HCT116 (cell line): ENCODE measurements at regions not wholly inside any gene's neighbourhood (a gene's known extent, or its start where the extent isn't known, plus 50 kb on each side); places are given as distances from the start of the nearest gene placed in this dataset.

ENCODE experiments used
- ATAC-seq: fragments of 200-7000 bp; cut with Tn5 transposase; 2 replicates; pipeline ENCODE4 v1.9.1; 2020; ENCODE audit warnings: mild to moderate bottlenecking, moderate library complexity
- BruUV-seq: library from RNA; stranded (reverse); fragments of 400-500 nt; replicated peaks from 2 replicates; lab custom pipeline; 2021; lab: Mats Ljungman, UMichigan
- CTCF ChIA-PET: fragments of 300-600 bp; sonication (Branson Sonifier 250); formaldehyde crosslinking; loops from one replicate; lab custom pipeline; 2021; ENCODE audit warnings: antibody characterized with exemption; lab: Charles Lee
- POLR2A ChIA-PET: fragments of 300-600, 350-600 bp; sonication (Branson Sonifier 250); formaldehyde crosslinking; loops from one replicate; lab custom pipeline; 2021; ENCODE audit warnings: antibody characterized with exemption; lab: Charles Lee
- RAD21 ChIA-PET, 2 experiments: fragments of 300-600 bp; sonication (Branson Sonifier 250); formaldehyde crosslinking; loops; one replicate each; lab custom pipeline; 2023; ENCODE audit warnings: low total read pairs in 2 of 2; ENCODE audit not compliant: uncharacterized antibody in 2 of 2, unreplicated experiment in 2 of 2, low non-redundant PET in 1 of 2; lab: Charles Lee
- DNase-seq: peaks from one replicate; pipeline ENCODE4 v3.0.0-alpha.2; 2010; ENCODE audit warnings: low read depth, low spot score
- H2AFZ ChIP-seq: fragments of 200-600 bp; shearing (Covaris generic), sonication (generic); 2 replicates; pipeline ENCODE4 v1.6.1; 2017; ENCODE audit warnings: low read depth, mixed run types, mixed read lengths, antibody characterized with exemption, low read length; ENCODE audit not compliant: poor library complexity, severe bottlenecking
- H3K27ac ChIP-seq: 2 replicates; pipeline ENCODE4 v1.5.1; 2012; ENCODE audit warnings: low read depth, low read length
- H3K27me3 ChIP-seq: fragments of 200-600 bp; sonication (generic); 2 replicates; pipeline ENCODE4 v1.6.1; 2016; ENCODE audit warnings: mixed run types, low read length, mixed read lengths; ENCODE audit not compliant: insufficient read depth
- H3K36me3 ChIP-seq, 2 experiments: fragments of 200-500 bp in 1 of 2; fragments of 200-600 bp in 1 of 2; sonication (Bioruptor generic) in 1 of 2; sonication (generic) in 1 of 2; 2 replicates each; pipeline versions ENCODE4 v1.5.1 to v1.6.1; 2014 to 2016; ENCODE audit warnings: low read length in 2 of 2, inconsistent platforms in 1 of 2, mixed read lengths in 1 of 2, mixed run types in 1 of 2; ENCODE audit not compliant: insufficient read depth in 2 of 2, control insufficient read depth in 1 of 2
- H3K4me1 ChIP-seq, 2 experiments: fragments of 200-600 bp in 1 of 2; sonication (generic) in 1 of 2; 2 replicates each; pipeline versions ENCODE4 v1.5.1 to v1.6.1; 2012 to 2017; ENCODE audit warnings: low read length in 2 of 2, inconsistent platforms in 1 of 2, mild to moderate bottlenecking in 1 of 2, mixed read lengths in 1 of 2, mixed run types in 1 of 2, moderate library complexity in 1 of 2; ENCODE audit not compliant: insufficient read depth in 2 of 2, control insufficient read depth in 1 of 2
- H3K4me2 ChIP-seq: fragments of 200-600 bp; sonication (generic); 2 replicates; pipeline ENCODE4 v1.6.1; 2017; ENCODE audit warnings: mixed run types, low read length, mixed read lengths
- H3K4me3 ChIP-seq, 2 experiments: fragments of 200-600 bp in 1 of 2; sonication (generic) in 1 of 2; replicated peaks in 1 of 2; 2 replicates each; pipeline ENCODE4 v1.5.1; 2011 to 2016; ENCODE audit warnings: low read length in 2 of 2, control low read depth in 1 of 2, low read depth in 1 of 2, mild to moderate bottlenecking in 1 of 2, mixed read lengths in 1 of 2, mixed run types in 1 of 2
- H3K79me2 ChIP-seq: fragments of 200-600 bp; sonication (generic); 2 replicates; pipeline ENCODE4 v1.6.1; 2017; ENCODE audit warnings: mild to moderate bottlenecking, mixed run types, low read length, moderate library complexity, mixed read lengths; ENCODE audit not compliant: insufficient read depth
- H3K9ac ChIP-seq: fragments of 200-600 bp; sonication (generic); 2 replicates; pipeline ENCODE4 v1.6.1; 2016; ENCODE audit warnings: low read length, mixed read lengths
- H3K9me2 ChIP-seq: fragments of 200-600 bp; sonication (generic), shearing (Covaris generic); 2 replicates; pipeline ENCODE4 v1.6.1; 2017; ENCODE audit warnings: mixed run types, mild to moderate bottlenecking, moderate library complexity; ENCODE audit not compliant: insufficient read depth
- H3K9me3 ChIP-seq, 2 experiments: fragments of 200-500 bp in 1 of 2; fragments of 200-600 bp in 1 of 2; sonication (Bioruptor generic) in 1 of 2; sonication (generic) in 1 of 2; 2 replicates each; pipeline ENCODE4 v1.6.1; 2014 to 2017; ENCODE audit warnings: low read length in 2 of 2, mixed read lengths in 2 of 2, inconsistent platforms in 1 of 2, low read depth in 1 of 2, mild to moderate bottlenecking in 1 of 2, mixed run types in 1 of 2, moderate library complexity in 1 of 2; ENCODE audit not compliant: control insufficient read depth in 1 of 2, insufficient read depth in 1 of 2
- H4K20me1 ChIP-seq: fragments of 200-600 bp; sonication (generic), shearing (Covaris generic); 2 replicates; pipeline ENCODE4 v1.6.1; 2017; ENCODE audit warnings: mixed run types, mild to moderate bottlenecking, moderate library complexity; ENCODE audit not compliant: insufficient read depth
- CBX3 ChIP-seq: IDR thresholded peaks from 2 replicates; pipeline ENCODE4 v1.6.1; 2012; ENCODE audit warnings: low read depth
- CEBPB ChIP-seq: IDR thresholded peaks from 2 replicates; pipeline ENCODE4 v1.6.1; 2012; ENCODE audit warnings: low read depth
- EGR1 ChIP-seq: IDR thresholded peaks from 2 replicates; pipeline ENCODE4 v1.6.1; 2012; ENCODE audit warnings: low read depth
- EZH2phosphoT487 ChIP-seq: fragments of 200-600 bp; IDR thresholded peaks from 2 replicates; pipeline ENCODE4 v1.6.1; 2018; ENCODE audit warnings: antibody characterized with exemption, borderline replicate concordance
- FOSL1 ChIP-seq: IDR thresholded peaks from 2 replicates; pipeline ENCODE4 v1.6.1; 2012; ENCODE audit warnings: low read depth
- JUND ChIP-seq: IDR thresholded peaks from 2 replicates; pipeline ENCODE4 v1.6.1; 2012
- MAX ChIP-seq: IDR thresholded peaks from 2 replicates; pipeline ENCODE4 v1.6.1; 2012
- POLR2AphosphoS5 ChIP-seq: IDR thresholded peaks from 2 replicates; pipeline ENCODE4 v1.6.1; 2011; ENCODE audit warnings: mild to moderate bottlenecking, low read depth, low read length, moderate library complexity
- RAD21 ChIP-seq: IDR thresholded peaks from 2 replicates; pipeline ENCODE4 v1.6.1; 2012; ENCODE audit warnings: low read depth, mild to moderate bottlenecking
- REST ChIP-seq: IDR thresholded peaks from 2 replicates; pipeline ENCODE4 v1.6.1; 2012; ENCODE audit warnings: low read depth
- SIN3A ChIP-seq: IDR thresholded peaks from 2 replicates; pipeline ENCODE4 v1.6.1; 2012; ENCODE audit warnings: low read depth
- SP1 ChIP-seq: IDR thresholded peaks from 2 replicates; pipeline ENCODE4 v1.6.1; 2012; ENCODE audit warnings: low read depth
- SRF ChIP-seq: IDR thresholded peaks from 2 replicates; pipeline ENCODE4 v1.6.1; 2012; ENCODE audit warnings: low read depth
- YY1 ChIP-seq: IDR thresholded peaks from 2 replicates; pipeline ENCODE4 v1.6.1; 2011; ENCODE audit warnings: low read length, low read depth, moderate library complexity, mild to moderate bottlenecking; ENCODE audit not compliant: insufficient replicate concordance; ENCODE audit errors: extremely low read depth
- ZBTB33 ChIP-seq: IDR thresholded peaks from 2 replicates; pipeline ENCODE4 v1.6.1; 2011; ENCODE audit warnings: mild to moderate bottlenecking, low read length, moderate library complexity; ENCODE audit not compliant: insufficient replicate concordance; ENCODE audit errors: extremely low read depth
- ZNF274 ChIP-seq: fragments of 200-500 bp; sonication (Bioruptor generic); IDR thresholded peaks from 2 replicates; pipeline ENCODE4 v1.6.1; 2014; ENCODE audit warnings: mild to moderate bottlenecking, low read depth, low read length, inconsistent platforms
- intact Hi-C: fragments of 100-400 bp; cut with micrococcal nuclease; formaldehyde crosslinking; loops from 2 replicates; pipeline ENCODE4 v1.10.0; 2022

- H3K4me3 ChIP-seq, result no peak overlapping the region
- no peak overlapping the region for H2AFZ ChIP-seq
- intact Hi-C loops, result no loop called here
- DNase-seq (no peak), ATAC-seq (no peak)
- POLR2A ChIA-PET, result no interaction called here
- no TSS peak for BruUV-seq
- no peaks in the 10 kb centered on the region for H3K79me2 ChIP-seq
- H3K9ac ChIP-seq, result no peak overlapping the region
- CTCF ChIA-PET, result no interaction called here
- no peak overlapping the region for H3K27ac ChIP-seq
- H3K27me3 ChIP-seq, result no peaks in the 10 kb centered on the region
- H4K20me1 ChIP-seq, result no peaks in the 10 kb centered on the region
- TF ChIP-seq EGR1, result no peak
- no peak for TF ChIP-seq REST
- no peak for TF ChIP-seq SRF
- no peak for TF ChIP-seq CEBPB
- no peak for TF ChIP-seq SP1
- no peak for TF ChIP-seq RAD21
- TF ChIP-seq EZH2phosphoT487, result no peak
- TF ChIP-seq MAX, result no peak
- no peak for TF ChIP-seq YY1
- no peak for TF ChIP-seq ZBTB33
- no peak for TF ChIP-seq POLR2AphosphoS5
- TF ChIP-seq CBX3, result no peak
- no peak for TF ChIP-seq FOSL1
- no peak for TF ChIP-seq SIN3A
- TF ChIP-seq ZNF274, result no peak
- no peak for TF ChIP-seq JUND
- no peaks in the 10 kb centered on the region for H3K4me1 ChIP-seq
- H3K4me2 ChIP-seq, result no peak overlapping the region
- 0 out of 4 replicates have a peak, but pooled peaks cover 0 to 3% of the 10 kb centered on the region in 2 experiments for H3K9me3 ChIP-seq
- RAD21 ChIA-PET, result no interaction called here
- no peaks in the 10 kb centered on the region for H3K9me2 ChIP-seq
- H3K36me3 ChIP-seq, result no peaks in the 10 kb centered on the region
Observed at GRCh38 chr4:18645351-18645750, 623.8 kb upstream of the LCORL start.
